GM08714 (cell line): ENCODE measurements at regions not wholly inside any gene's neighbourhood (a gene's known extent, or its start where the extent isn't known, plus 50 kb on each side); places are given as distances from the start of the nearest gene placed in this dataset.

Source experiments
- H3K4me3 ChIP-seq: fragments of 200-500 bp; sonication (Bioruptor generic); 2 replicates; pipeline ENCODE4 v1.5.1; 2014; ENCODE audit warnings: mild to moderate bottlenecking, low read length, inconsistent platforms
- ZNF274 ChIP-seq: IDR thresholded peaks from 2 replicates; pipeline ENCODE4 v1.6.1; 2012; ENCODE audit warnings: mild to moderate bottlenecking, low read depth, low read length

DNA sequence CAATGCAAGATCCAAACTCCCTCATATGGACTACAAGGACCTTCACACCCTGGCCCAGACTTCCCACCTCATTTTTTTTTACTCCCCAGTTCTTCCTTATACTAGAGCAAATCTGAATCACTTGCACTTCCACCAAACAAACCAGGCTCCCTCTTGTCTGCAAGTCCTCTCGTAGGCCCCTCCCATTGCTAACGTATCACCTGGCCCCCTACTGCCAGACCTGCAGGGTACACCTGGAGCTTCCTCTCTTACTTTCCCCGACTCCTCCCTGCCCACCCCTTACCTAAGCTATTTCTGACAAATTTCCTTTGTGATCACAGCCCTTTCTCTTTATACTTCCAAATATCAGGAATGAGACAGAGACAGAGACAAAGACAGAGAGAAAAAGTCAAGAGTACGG, 463.9 kb downstream of the GALC start:
- no peak overlapping the region for H3K4me3 ChIP-seq
- TF ChIP-seq ZNF274, result no peak

DNA sequence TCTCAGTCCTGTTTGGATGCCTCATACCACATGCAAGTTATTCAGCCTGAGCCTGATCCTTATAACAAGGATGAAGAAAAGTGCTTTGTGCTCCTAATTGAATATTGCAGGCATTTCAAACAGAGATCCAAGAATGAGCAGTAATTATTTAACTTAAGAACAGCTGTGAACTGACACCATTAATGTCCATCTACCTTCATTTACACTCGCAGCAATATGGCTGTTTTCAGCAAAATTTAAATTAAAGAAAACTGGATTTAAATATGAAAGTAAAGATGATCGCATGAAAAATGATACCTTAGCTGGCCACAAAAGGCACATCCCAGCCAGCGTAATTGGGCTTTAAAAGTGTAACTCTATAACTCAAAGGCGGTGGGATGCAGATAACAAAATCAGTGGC, 466.3 kb downstream of the GALC start:
- H3K4me3 ChIP-seq, result no peak overlapping the region
- no peak for TF ChIP-seq ZNF274

DNA sequence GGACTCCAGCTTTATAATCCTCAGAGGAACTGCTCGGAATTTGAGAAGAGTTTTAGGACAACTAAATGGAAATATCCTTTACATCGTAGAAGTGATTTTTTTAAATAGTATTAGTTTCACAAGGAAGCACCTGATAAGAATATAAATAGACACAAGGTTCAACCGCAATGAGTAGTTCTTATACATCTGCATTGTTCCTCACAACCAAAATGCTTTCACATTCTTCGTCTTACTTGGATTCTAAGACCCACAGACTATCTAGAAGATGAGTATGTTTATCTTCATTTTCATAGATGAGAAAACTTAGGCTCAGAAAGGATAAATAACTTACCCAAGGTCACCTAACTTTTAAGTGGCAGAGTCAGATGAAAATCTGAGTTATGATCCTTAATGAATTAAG, 469.0 kb downstream of the GALC start:
- no peak overlapping the region for H3K4me3 ChIP-seq
- no peak for TF ChIP-seq ZNF274

DNA sequence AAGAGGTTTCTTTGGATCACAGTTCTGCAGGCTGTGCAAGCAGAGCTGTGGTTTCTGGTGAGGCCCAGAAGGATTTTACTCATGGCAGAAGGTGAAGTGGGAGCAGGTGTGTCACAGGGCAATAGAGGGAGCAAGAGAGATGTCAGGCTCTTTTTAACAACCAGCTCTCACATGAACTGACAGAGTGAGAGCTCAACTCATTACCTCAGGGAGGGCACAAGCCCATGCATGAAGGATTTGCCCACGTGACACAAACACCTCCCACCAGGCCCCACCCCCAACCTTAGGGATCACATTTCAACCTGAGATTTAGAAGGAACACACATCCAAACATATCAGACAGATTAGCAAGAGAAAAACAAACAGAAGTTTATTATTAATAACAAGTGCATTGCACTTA, 470.4 kb downstream of the GALC start:
- no peak for TF ChIP-seq ZNF274
- H3K4me3 ChIP-seq, result no peak overlapping the region

DNA sequence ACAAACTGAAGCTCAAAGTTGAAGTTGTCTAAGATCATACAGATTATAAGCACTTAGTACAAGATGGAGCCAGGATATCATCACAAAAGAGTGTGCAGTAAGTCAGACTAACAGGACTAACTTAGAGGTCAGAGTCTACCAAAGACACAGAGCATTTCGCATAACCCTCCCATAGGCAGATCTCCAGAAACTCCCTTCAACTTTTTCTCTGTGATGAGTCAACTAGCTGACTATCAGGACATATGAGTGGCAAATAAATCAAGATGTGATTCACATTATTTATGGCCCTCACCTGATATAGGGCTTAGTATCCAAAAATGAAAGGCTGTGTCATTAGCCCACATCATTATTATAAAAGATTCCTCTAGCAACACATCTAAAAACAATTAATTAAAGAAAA, 484.6 kb downstream of the GALC start:
- H3K4me3 ChIP-seq, result no peak overlapping the region
- TF ChIP-seq ZNF274, result no peak

DNA sequence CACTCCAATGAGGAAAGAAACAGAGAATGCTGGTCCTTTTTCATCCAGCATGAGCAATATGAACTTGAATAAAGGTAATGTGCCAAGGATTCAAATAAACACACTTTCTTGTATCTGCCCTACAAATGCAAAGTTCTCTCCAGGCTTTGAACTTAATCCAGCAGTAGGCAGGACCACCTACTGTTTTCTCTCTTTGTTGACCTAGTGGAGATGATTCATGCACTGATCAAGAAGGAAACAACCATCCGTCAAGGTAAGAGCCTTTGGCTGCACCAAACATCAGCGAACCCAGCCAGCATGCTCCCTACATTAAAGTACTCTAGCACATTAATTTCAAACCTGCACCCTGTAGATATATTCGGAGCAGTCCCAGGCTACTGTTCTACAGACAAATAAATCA, 489.3 kb downstream of the GALC start:
- no peak for TF ChIP-seq ZNF274
- no peak overlapping the region for H3K4me3 ChIP-seq

DNA sequence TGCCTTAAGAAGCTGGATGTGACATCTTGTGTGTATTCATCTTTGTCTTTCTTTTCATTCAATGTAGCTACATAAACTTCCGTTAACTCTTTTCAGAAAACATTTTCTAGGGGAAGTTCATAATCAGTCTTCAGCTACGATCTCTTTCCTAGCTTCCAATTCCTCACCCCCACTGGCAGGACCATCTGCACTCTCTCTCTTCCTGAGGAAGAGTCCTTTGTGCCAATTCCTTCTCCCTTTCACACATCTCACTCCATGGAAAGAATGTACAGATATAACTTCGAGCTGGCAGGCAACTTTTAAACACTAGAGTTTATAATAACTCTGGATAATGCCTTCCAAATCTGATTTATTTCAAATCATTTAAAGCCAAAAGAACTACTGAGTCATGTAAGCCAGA, 495.7 kb downstream of the GALC start:
- no peak for TF ChIP-seq ZNF274
- H3K4me3 ChIP-seq, result no peak overlapping the region

DNA sequence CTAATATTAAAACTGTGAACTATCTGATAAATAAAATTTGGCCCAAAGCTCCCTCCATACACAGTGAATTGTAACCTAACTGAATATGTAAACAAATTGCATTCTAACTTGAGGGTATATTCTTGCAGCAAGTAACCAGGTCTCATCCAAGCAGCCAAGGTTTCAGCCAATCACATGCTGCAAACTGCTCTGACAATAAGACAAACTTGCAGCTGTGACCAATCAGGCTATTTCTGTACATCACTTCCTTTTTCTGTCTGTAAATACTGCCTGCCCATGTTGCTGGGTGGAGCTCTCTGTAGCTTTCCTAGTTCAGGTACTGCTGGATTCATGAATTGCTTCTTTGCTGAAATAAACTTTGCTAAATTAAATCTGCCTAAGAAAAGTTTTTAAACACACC, 499.0 kb downstream of the GALC start:
- no peak overlapping the region for H3K4me3 ChIP-seq
- no peak for TF ChIP-seq ZNF274

DNA sequence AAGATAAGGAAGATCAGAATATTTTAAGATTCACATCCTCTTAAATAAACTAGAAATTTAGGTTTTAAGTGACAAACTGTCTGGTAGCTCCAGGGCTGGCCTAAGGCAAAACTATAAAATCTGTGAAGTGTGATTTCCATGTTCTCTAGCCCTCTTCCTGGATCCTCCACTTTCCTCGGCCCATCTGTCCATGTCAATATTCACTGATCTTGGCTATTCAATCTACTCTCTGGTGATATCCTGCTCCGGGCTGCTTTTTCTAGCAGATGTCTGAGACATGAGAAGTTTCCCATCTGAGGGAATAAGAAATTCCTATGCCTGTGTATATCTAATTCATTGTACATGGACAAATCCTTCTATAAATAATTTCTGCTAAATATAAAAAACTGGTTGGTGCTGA, 500.4 kb downstream of the GALC start:
- no peak for TF ChIP-seq ZNF274
- H3K4me3 ChIP-seq, result no peak overlapping the region

DNA sequence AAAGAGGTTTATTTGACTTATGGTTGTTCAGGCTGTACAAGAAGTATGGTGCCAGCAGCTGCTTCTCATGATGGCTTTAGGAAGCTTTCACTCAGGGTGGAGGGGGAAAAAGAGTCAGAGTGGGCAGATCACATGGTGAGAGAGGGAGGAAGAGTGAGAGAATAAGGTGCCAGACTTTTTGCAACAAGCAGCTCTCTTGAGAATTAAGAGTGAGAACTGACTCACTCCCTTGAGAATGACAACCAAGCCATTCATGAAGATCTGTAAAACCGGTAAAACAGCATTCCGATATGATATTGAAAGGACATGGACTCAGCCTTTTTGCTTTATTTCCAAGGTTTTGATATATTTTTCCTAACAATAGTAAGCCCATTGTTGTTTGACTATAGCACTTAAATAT, 501.2 kb downstream of the GALC start:
- no peak for TF ChIP-seq ZNF274

DNA sequence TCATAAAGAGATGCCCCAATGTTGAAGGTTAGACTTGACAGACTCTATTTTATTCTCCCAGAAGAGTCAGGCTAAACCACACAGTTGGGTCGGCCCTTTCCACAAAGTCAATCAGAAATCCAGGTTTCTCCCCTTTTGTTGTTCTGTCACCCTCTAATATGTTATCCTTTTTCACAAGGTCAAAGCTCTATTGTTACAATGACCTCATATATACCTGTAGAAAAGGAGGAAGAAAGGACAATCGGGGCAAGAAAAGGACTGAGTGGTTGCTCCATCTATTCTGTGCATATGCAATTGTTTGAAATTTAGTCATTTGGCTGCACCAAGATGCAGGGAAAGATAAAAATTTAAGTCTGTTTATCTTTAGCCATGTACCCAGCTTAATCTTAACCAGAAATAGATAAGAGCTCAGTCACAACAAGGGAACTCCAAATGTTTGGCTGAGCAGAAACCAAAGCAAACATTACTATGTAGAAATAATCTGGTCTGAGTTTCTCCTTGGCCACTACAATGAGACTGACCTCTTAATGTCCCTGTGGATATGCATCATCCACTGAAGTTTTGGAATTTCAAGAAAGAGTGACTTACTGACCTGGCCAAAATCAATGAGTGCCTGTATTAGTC, 503.7 kb downstream of the GALC start:
- no peak for TF ChIP-seq ZNF274
- no peak overlapping the region for H3K4me3 ChIP-seq

More for the DNA sequence above, 501.2 kb downstream of the GALC start:
- no peak overlapping the region for H3K4me3 ChIP-seq

DNA sequence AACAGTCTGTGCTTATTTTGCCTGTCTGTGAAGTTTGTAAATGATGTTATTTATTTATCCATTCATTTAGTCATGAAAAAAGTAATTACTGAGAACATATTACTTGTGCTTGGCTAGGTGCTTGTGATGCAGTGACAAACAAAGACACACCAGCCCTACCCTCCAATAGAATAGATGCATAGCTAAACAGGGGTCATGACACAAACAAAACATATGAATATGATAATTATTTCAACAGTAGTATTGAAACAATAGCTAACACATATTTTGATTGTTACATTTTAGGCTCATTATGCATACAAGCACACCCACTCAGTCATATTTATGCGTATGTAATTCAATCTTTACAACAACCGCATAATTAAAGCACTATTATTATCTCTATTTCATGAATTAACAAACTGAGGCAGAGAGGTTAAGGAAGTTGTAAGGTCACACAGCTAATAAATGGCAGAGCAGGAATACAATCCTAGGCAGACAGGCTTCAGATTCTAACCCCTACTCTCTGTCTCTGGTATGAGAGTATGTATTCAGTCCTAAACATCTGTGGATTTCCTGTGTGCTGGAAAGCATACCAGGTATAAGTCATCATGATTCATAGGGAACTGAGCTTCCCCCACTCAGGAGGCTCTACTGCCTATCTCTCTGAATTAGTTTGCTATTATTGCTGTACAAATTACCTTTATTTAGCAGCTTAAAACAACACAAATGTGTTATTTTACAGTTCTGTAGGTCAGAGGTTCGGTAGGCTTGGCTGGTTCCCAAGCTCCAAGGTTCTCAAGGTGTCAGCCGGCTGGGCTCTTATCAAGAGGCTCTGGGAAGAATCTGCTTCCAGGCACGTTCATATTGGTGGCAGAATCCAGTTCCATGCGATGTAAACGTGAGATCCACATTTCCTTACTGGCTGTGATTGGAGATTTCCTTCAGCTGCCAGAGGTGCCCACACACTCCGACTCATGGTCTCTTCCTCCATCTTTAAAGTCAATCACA, 509.4 kb downstream of the GALC start:
- H3K4me3 ChIP-seq, result no peak overlapping the region
- no peak for TF ChIP-seq ZNF274

DNA sequence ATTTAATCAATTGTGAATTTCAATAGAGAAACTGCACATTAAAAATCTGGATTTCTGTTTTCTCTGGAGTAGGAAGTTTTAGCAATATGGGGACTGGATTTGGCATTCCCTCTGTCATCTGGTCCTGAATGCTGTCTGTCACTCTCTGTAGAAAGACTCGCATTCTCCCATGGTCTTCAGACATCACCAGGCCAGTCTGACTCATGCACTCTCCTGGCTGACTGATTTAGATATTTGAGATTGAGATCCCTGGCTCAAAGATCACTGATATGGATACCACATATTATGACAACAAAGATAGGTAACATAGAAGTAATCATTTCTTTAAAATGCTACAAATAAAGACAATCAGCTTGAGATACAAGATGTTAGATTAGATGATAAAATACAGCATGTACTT, 524.5 kb downstream of the GALC start:
- no peak overlapping the region for H3K4me3 ChIP-seq
- TF ChIP-seq ZNF274, result no peak

DNA sequence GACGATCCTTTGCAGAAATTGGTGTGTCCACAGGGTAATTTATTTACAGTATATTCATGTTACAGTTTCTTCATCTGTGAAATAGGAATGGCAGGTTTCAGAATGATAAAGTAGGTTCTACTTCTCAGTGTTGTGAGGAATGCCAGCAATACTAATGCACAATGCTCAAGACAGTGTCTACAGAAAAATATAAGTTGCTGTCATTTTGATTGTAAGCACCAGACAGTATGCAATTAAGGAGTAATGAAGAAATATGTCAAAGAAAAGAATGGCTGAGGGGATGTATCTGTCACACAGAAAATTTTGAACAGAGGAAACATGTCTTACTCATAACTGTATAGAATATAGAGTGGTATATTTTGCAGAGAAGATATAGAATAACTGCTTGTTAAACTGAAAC, 525.4 kb downstream of the GALC start:
- no peak overlapping the region for H3K4me3 ChIP-seq
- TF ChIP-seq ZNF274, result no peak

DNA sequence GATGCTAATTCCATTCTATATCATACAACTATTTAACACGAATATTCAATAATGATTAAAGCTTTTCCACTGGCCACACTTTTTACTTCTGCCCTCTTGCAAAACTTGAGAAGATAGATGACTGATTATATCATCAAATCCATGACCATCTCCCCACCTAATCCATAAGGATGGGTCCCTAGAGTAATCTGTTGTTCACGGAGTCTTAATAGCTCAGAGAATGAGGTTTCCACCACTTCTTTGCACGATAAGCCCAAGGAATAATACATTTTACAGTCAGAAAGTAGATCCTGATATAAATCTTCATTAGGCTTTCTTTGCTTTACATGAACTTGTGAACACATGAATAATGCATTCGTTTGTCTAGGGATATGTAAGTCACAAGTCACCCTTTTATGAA, 527.2 kb downstream of the GALC start:
- H3K4me3 ChIP-seq, result no peak overlapping the region
- no peak for TF ChIP-seq ZNF274

DNA sequence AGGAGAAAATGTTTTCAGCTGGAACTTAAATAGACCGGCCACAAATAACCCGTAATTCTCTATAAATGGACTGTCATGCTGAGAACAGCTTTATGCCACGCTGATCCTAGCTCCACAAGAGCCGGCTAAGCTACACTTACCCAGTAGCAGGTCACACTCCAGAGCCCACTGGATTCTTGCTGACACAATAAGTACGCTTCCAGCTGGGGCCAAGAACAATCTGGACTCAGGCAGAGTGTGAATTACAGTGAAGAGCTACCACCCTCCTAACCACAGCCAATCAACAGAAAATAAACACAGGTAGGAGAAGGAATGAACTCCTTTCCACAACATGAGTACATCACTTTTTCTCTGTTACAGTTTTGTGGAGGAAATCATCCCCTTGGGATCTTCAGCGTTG, 531.3 kb downstream of the GALC start:
- no peak overlapping the region for H3K4me3 ChIP-seq
- no peak for TF ChIP-seq ZNF274
